ENCODE measurements at regions not wholly inside any gene's neighbourhood (a gene's known extent, or its start where the extent isn't known, plus 50 kb on each side); places are given as distances from the start of the nearest gene placed in this dataset.

- in situ Hi-C loops (cut with HindIII; ENCODE audit: low sequenced_read_pairs) = no loop called here
Observed at GRCh38 chr6:21844120-21844917, 250.8 kb downstream of the SOX4 start.

- in situ Hi-C loops (cut with HindIII; ENCODE audit: low sequenced_read_pairs) = no loop called here
Observed at GRCh38 chr6:21845018-21845417, 251.5 kb downstream of the SOX4 start.

GRCh38 chr6:21845439-21846140, 252.0 kb downstream of the SOX4 start:
- in situ Hi-C loops (cut with HindIII; ENCODE audit: low sequenced_read_pairs) = no loop called here

GRCh38 chr6:21846541-21847451, 253.2 kb downstream of the SOX4 start:
- in situ Hi-C loops (cut with HindIII; ENCODE audit: low sequenced_read_pairs) = no loop called here

GRCh38 chr6:21847711-21848480, 254.3 kb downstream of the SOX4 start:
- in situ Hi-C loops (cut with HindIII; ENCODE audit: low sequenced_read_pairs) = no loop called here

- in situ Hi-C loops (cut with HindIII; ENCODE audit: low sequenced_read_pairs) = no loop called here
Observed at GRCh38 chr6:21850691-21851090, 257.1 kb downstream of the SOX4 start.

GRCh38 chr6:21855811-21856455, 262.4 kb downstream of the SOX4 start:
- in situ Hi-C loops (cut with HindIII; ENCODE audit: low sequenced_read_pairs) = no loop called here

- in situ Hi-C loops (cut with HindIII; ENCODE audit: low sequenced_read_pairs) = no loop called here
Observed at GRCh38 chr6:21856456-21856825, 262.9 kb downstream of the SOX4 start.

- in situ Hi-C loops (cut with HindIII; ENCODE audit: low sequenced_read_pairs) = no loop called here
Observed at GRCh38 chr6:21856844-21857243, 263.3 kb downstream of the SOX4 start.

- in situ Hi-C loops (cut with HindIII; ENCODE audit: low sequenced_read_pairs) = no loop called here
Observed at GRCh38 chr6:21858076-21858475, 264.5 kb downstream of the SOX4 start.

GRCh38 chr6:21859193-21859735, 265.7 kb downstream of the SOX4 start:
- in situ Hi-C loops (cut with HindIII; ENCODE audit: low sequenced_read_pairs) = no loop called here

- in situ Hi-C loops (cut with HindIII; ENCODE audit: low sequenced_read_pairs) = no loop called here
Observed at GRCh38 chr6:21861942-21862341, 268.4 kb downstream of the SOX4 start.

- in situ Hi-C loops (cut with HindIII; ENCODE audit: low sequenced_read_pairs) = no loop called here
Observed at GRCh38 chr6:21864206-21864605, 270.7 kb downstream of the SOX4 start.

GRCh38 chr6:21868226-21868625, 274.7 kb downstream of the SOX4 start:
- in situ Hi-C loops (cut with HindIII; ENCODE audit: low sequenced_read_pairs) = no loop called here

- in situ Hi-C loops (cut with HindIII; ENCODE audit: low sequenced_read_pairs) = no loop called here
Observed at GRCh38 chr6:21869085-21869771, 275.7 kb downstream of the SOX4 start.

GRCh38 chr6:21870076-21870730, 276.7 kb downstream of the SOX4 start:
- in situ Hi-C loops (cut with HindIII; ENCODE audit: low sequenced_read_pairs) = no loop called here

GRCh38 chr6:21871831-21872230, 278.3 kb downstream of the SOX4 start:
- in situ Hi-C loops (cut with HindIII; ENCODE audit: low sequenced_read_pairs) = no loop called here

GRCh38 chr6:21872749-21873148, 279.2 kb downstream of the SOX4 start:
- in situ Hi-C loops (cut with HindIII; ENCODE audit: low sequenced_read_pairs) = no loop called here

GRCh38 chr6:21873562-21873961, 280.0 kb downstream of the SOX4 start:
- in situ Hi-C loops (cut with HindIII; ENCODE audit: low sequenced_read_pairs) = no loop called here

Measured in endothelial cell of hepatic sinusoid (primary cell).